H9 (cell line): ENCODE measurements at regions not wholly inside any gene's neighbourhood (a gene's known extent, or its start where the extent isn't known, plus 50 kb on each side); places are given as distances from the start of the nearest gene placed in this dataset.

Experiments used
- DNase-seq: peaks from one replicate; pipeline ENCODE4 v3.0.0-alpha.2; 2017
- H2AFZ ChIP-seq: one replicate; pipeline ENCODE4 v1.6.1; 2013; ENCODE audit warnings: mild to moderate bottlenecking, low read length, control low read depth, moderate library complexity
- H2AK5ac ChIP-seq: 2 replicates; pipeline ENCODE4 v1.6.1; 2013; ENCODE audit warnings: low read length, control low read depth, mixed read lengths; ENCODE audit not compliant: insufficient read length
- H2BK120ac ChIP-seq: one replicate; pipeline ENCODE4 v1.6.1; 2013; ENCODE audit warnings: low read depth, mild to moderate bottlenecking, low read length, control low read depth, inconsistent platforms; ENCODE audit not compliant: poor library complexity, severe bottlenecking
- H2BK12ac ChIP-seq: 2 replicates; pipeline ENCODE4 v1.6.1; 2013; ENCODE audit warnings: low read length, control low read depth, mixed read lengths, low read depth; ENCODE audit not compliant: insufficient read length
- H2BK15ac ChIP-seq: 2 replicates; pipeline ENCODE4 v1.6.1; 2013; ENCODE audit warnings: low read depth, low read length, control low read depth
- H2BK20ac ChIP-seq: one replicate; pipeline ENCODE4 v1.6.1; 2013; ENCODE audit warnings: low read depth, mild to moderate bottlenecking, low read length, control low read depth, inconsistent platforms; ENCODE audit not compliant: poor library complexity, severe bottlenecking
- H2BK5ac ChIP-seq: 2 replicates; pipeline ENCODE4 v1.6.1; 2013; ENCODE audit warnings: low read length, control low read depth, mixed read lengths; ENCODE audit not compliant: insufficient read length
- H3K14ac ChIP-seq: 2 replicates; pipeline ENCODE4 v1.6.1; 2013; ENCODE audit warnings: low read length, control low read depth; ENCODE audit not compliant: insufficient read depth
- H3K18ac ChIP-seq: 2 replicates; pipeline ENCODE4 v1.6.1; 2013; ENCODE audit warnings: low read depth, mild to moderate bottlenecking, mixed read lengths, low read length, control low read depth; ENCODE audit not compliant: insufficient read length
- H3K23ac ChIP-seq: 2 replicates; pipeline ENCODE4 v1.6.1; 2013; ENCODE audit warnings: low read length, control low read depth, mixed read lengths, low read depth; ENCODE audit not compliant: insufficient read length
- H3K23me2 ChIP-seq: 2 replicates; pipeline ENCODE4 v1.6.1; 2013; ENCODE audit warnings: low read depth, mild to moderate bottlenecking, mixed read lengths, low read length, control low read depth; ENCODE audit not compliant: insufficient read length, poor library complexity, severe bottlenecking
- H3K27ac ChIP-seq: 2 replicates; pipeline ENCODE4 v1.5.1; 2013; ENCODE audit warnings: low read length, control low read depth, mixed read lengths, low read depth; ENCODE audit not compliant: insufficient read length
- H3K27me3 ChIP-seq: 2 replicates; pipeline ENCODE4 v1.6.1; 2013; ENCODE audit warnings: low read length, control low read depth, inconsistent platforms; ENCODE audit not compliant: insufficient read depth
- H3K4ac ChIP-seq: 2 replicates; pipeline ENCODE4 v1.6.1; 2013; ENCODE audit warnings: low read depth, mild to moderate bottlenecking, control low read depth, inconsistent platforms, low read length, moderate library complexity
- H3K4me1 ChIP-seq: 2 replicates; pipeline ENCODE4 v1.6.1; 2013; ENCODE audit warnings: low read length, control low read depth, inconsistent platforms; ENCODE audit not compliant: insufficient read depth
- H3K4me2 ChIP-seq: 2 replicates; pipeline ENCODE4 v1.6.1; 2013; ENCODE audit warnings: low read length, control low read depth, mixed read lengths; ENCODE audit not compliant: insufficient read length, insufficient read depth
- H3K56ac ChIP-seq: 2 replicates; pipeline ENCODE4 v1.6.1; 2013; ENCODE audit warnings: low read depth, mild to moderate bottlenecking, mixed read lengths, low read length, control low read depth; ENCODE audit not compliant: insufficient read length
- H3K79me1 ChIP-seq: 2 replicates; pipeline ENCODE4 v1.6.1; 2013; ENCODE audit warnings: low read depth, mild to moderate bottlenecking, moderate library complexity, low read length, control low read depth, inconsistent platforms; ENCODE audit not compliant: insufficient read depth, poor library complexity, severe bottlenecking
- H3K79me2 ChIP-seq: 2 replicates; pipeline ENCODE4 v1.6.1; 2013; ENCODE audit warnings: low read length, control low read depth, inconsistent platforms; ENCODE audit not compliant: insufficient read depth
- H3K9ac ChIP-seq: 2 replicates; pipeline ENCODE4 v1.6.1; 2013; ENCODE audit warnings: low read length, control low read depth, mixed read lengths; ENCODE audit not compliant: insufficient read length; ENCODE audit errors: extremely low read depth
- H3K9me3 ChIP-seq: one replicate; pipeline ENCODE4 v1.6.1; 2013; ENCODE audit warnings: low read depth, low read length, inconsistent platforms; ENCODE audit not compliant: control insufficient read depth
- H3T11ph ChIP-seq: one replicate; pipeline ENCODE4 v1.6.1; 2013; ENCODE audit warnings: mild to moderate bottlenecking, low read length, control low read depth, inconsistent platforms
- H4K20me1 ChIP-seq: one replicate; pipeline ENCODE4 v1.6.1; 2013; ENCODE audit not compliant: control insufficient read depth, insufficient read length, insufficient read depth
- H4K5ac ChIP-seq: 2 replicates; pipeline ENCODE4 v1.6.1; 2013; ENCODE audit warnings: low read depth, mild to moderate bottlenecking, mixed read lengths, low read length, control low read depth; ENCODE audit not compliant: insufficient read length
- H4K8ac ChIP-seq: replicated peaks from 2 replicates; pipeline ENCODE4 v1.6.1; 2013; ENCODE audit warnings: low read length, control low read depth, mixed read lengths, low read depth; ENCODE audit not compliant: insufficient read length
- H4K91ac ChIP-seq: 2 replicates; pipeline ENCODE4 v1.6.1; 2013; ENCODE audit warnings: low read depth, mild to moderate bottlenecking, moderate library complexity, mixed read lengths, low read length, control low read depth; ENCODE audit not compliant: insufficient read length
- H3K27ac Mint-ChIP-seq, 3 experiments: 2 replicates in 2 of 3; 3 replicates in 1 of 3; pipeline ENCODE4 v1.8.0; 2020 to 2021; ENCODE audit warnings: mixed read lengths in 3 of 3, mild to moderate bottlenecking in 1 of 3, moderate library complexity in 1 of 3
- H3K27me3 Mint-ChIP-seq: 2 replicates; pipeline ENCODE4 v1.8.0; 2021; ENCODE audit warnings: low read depth, mild to moderate bottlenecking, moderate library complexity, mixed read lengths
- H3K36me3 Mint-ChIP-seq, 3 experiments: 2 replicates in 2 of 3; 3 replicates in 1 of 3; pipeline ENCODE4 v1.8.0; 2020 to 2021; ENCODE audit warnings: low read depth in 3 of 3, mixed read lengths in 3 of 3; ENCODE audit not compliant: insufficient read depth in 1 of 3
- H3K4me1 Mint-ChIP-seq, 2 experiments: 2 replicates each; pipeline ENCODE4 v1.8.0; 2020; ENCODE audit warnings: mixed read lengths in 2 of 2
- H3K4me3 Mint-ChIP-seq, 2 experiments: 2 replicates in 1 of 2; 3 replicates in 1 of 2; pipeline ENCODE4 v1.8.0; 2020 to 2021; ENCODE audit warnings: mild to moderate bottlenecking in 2 of 2, mixed read lengths in 2 of 2, moderate library complexity in 1 of 2
- H3K9me3 Mint-ChIP-seq, 2 experiments: 2 replicates in 1 of 2; 3 replicates in 1 of 2; pipeline ENCODE4 v1.8.0; 2020; ENCODE audit warnings: mild to moderate bottlenecking in 2 of 2, mixed read lengths in 2 of 2, moderate library complexity in 1 of 2
- CTCF ChIP-seq: fragments of 200-600 bp; sonication (generic); conservative IDR thresholded peaks from 3 replicates; pipeline ENCODE4 v1.8.0; 2021; ENCODE audit warnings: antibody characterized with exemption, mild to moderate bottlenecking
- WGBS: extraction: QIAGEN DNeasy Blood & Tissue Kit; methylation state at CpG from one replicate; pipeline ENCODE4 v1.1.7; 2013; ENCODE audit warnings: missing lambda C conversion rate, low lambda C conversion rate, mixed read lengths; ENCODE audit not compliant: insufficient read length; ENCODE audit errors: extremely low coverage; 5-methylcytosine and 5-hydroxymethylcytosine counted together

DNA sequence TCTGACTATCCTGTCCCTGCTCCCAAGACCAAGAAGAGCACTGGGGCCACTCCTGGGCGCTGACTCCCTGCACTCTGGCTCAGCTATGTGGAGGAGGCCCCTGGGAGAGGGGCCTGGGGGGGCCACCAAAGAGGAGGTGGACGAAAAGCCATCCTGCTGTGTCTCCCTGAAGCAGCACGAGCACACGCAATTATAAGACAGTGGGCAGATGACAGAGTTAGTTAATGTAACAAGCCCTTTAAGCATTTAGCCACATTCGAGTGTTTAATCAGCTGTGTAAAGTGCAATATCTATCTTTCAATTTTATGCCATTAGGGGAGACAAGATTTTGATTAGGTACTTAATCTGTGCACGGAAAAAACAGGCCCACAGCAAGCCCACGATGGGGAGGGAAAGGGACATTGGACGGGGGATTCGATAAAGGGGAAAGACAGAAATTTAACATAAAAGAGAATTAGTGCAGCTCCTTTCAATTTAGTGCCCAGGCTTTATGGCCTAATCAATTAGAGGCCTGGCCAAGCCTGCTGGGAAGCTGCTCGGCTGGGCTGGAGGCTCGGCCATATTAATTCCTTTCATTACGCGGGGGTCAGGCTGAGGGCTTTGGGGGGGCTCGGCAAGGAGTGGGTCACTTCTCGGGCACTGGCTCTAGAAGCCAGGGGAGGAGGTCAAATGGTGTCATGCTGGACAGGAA is 286.2 kb downstream of the DHX35 start:
- Mint-ChIP-seq H3K36me3 (no peaks in the 10 kb centered on the region), H3K4me1 (no peaks in the 10 kb centered on the region), H3K27ac (peak overlapping the region in 2 of 3 experiments; percentile 15 to 28; a peak in 1 of 7 replicates), H3K4me3 (no peak overlapping the region), H3K27me3 (peaks cover 20% of the 10 kb centered on the region), H3K9me3 (no peaks in the 10 kb centered on the region)
- Histone ChIP-seq H2BK20ac (no peak overlapping the region), H2BK120ac (no peak overlapping the region), H3K79me1 (no peaks in the 10 kb centered on the region), H3K23me2 (no peaks in the 10 kb centered on the region), H3T11ph (no peak overlapping the region), H3K27me3 (no peaks in the 10 kb centered on the region; the same call in 1 of the 2 replicates), H3K23ac (no peak overlapping the region), H4K20me1 (no peaks in the 10 kb centered on the region), H2AK5ac (no peak overlapping the region), H3K9ac (no peak overlapping the region), H3K18ac (no peak overlapping the region), H4K8ac (no peak overlapping the region), H3K4me2 (no peak overlapping the region), H3K56ac (no peak overlapping the region), H3K9me3 (no peaks in the 10 kb centered on the region), H2BK15ac (no peak overlapping the region), H3K4ac (no peak overlapping the region), H3K14ac (no peak overlapping the region; the same call in 1 of the 2 replicates), H4K91ac (no peak overlapping the region), H2BK12ac (no peak overlapping the region), H4K5ac (no peak overlapping the region), H3K79me2 (no peaks in the 10 kb centered on the region), H2AFZ (no peak overlapping the region), H3K4me1 (no peaks in the 10 kb centered on the region), H2BK5ac (no peak overlapping the region), H3K27ac (no peak overlapping the region)
- no peak for DNase-seq
- no CpG with 5 or more reads among the region's 15 CpGs for WGBS
- no peak for TF ChIP-seq CTCF
